HG03442 (cell line): ENCODE measurements at regions not wholly inside any gene's neighbourhood (a gene's known extent, or its start where the extent isn't known, plus 50 kb on each side); places are given as distances from the start of the nearest gene placed in this dataset.

Experiments
- ATAC-seq: cut with Tn5 transposase; IDR thresholded peaks from one replicate; pipeline ENCODE4 v1.9.1; 2021; ENCODE audit warnings: mild to moderate bottlenecking, moderate library complexity; ENCODE audit not compliant: unreplicated experiment

DNA sequence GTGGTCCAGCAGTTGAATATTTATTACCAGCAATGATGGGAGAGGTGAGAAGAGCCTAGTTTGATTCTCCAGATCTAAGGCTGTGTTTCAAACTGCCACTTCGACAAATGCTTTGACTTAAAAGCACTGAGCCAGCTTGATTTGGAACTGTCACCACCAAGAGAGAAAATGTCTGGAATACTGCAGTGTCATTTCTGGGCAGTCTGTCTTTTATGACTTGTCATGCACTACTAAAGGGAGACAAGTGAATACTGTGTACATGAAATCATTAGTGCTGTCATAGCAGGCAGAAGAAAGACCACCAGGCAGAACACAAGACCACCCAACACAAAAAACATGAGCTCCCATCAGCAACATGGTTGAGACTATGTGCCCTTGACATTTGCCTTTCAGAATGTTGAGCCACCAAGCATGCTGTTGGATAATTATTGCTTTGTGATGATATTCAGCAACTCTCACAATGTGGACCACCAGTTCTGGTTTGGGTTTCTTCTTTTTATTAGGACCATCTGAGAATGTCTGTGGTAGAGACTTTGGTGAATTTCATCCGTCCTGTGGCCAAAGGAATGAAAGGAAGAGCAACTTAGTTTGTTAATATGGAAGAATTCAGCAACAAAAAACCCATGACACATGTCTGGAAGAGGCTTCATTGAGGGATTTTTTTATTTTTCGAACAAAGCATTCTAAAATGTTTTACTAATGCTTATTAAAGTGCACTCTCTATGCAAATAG lies 125.8 kb downstream of the NTMT2 start:
- ATAC-seq, result no peak

- no peak for ATAC-seq
These were observed 127.8 kb downstream of the NTMT2 start for GRCh38 chr1:170273291-170274130.

DNA sequence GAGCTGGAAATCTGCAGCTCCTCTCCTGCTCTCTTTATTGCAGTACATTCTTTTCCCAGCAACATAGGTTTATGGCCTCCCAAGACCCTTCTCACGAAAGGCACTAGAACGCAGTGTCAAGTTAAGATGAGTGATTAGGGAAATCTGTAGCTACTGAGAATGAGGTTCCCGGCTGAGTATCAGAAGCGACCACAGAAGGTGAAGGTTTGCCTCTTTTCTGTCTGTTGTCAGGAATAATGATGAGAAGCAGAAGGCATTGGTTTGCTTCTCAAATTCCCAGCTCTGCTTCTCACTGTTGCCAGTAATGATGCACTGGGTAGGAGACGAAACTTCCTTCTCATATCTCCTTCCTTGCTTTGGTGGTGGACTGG lies 128.4 kb downstream of the NTMT2 start:
- ATAC-seq, result no peak

DNA sequence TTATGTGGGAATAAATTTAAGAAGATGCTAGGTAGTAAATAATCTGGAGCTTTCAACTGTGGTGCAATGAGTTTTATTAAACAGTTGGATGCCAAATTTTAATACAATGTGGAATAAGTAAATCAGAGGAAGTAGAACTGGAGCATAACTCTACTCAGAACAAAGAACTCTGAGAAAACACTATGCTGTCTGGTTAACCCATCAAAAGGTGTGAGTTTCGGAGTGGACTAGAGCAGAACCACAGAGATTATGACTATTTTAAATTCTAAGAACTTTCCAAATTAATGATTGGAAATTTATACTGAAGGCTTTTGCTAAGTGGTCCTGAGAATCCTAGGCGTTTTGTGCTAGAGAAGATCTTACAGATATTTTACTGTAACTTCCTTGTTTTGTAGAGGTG lies 132.2 kb downstream of the NTMT2 start:
- no peak for ATAC-seq

DNA sequence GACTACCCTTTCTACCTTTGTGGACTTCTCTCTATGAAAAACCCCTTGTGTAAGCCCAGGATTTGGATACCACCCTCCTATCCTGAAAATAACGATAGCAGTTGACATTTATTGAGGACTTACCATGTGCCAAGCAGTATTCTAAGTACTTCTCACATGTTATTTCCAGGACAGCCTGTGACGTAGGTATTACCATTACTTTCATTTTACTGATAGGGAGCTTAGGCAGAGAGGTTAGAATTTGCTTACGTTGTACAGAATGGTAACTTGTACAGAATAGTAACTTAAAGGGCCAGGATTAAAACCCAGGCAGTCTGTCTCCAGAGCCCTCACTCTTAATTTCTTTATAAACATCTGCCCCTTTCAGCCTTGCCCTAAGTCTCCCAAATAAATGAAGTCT lies 138.3 kb downstream of the NTMT2 start:
- no peak for ATAC-seq

GRCh38 chr1:170284512-170284911 lies 138.8 kb downstream of the NTMT2 start:
- no peak for ATAC-seq

GRCh38 chr1:170284951-170285350 lies 139.2 kb downstream of the NTMT2 start:
- no peak for ATAC-seq

GRCh38 chr1:170288155-170288554 lies 142.4 kb downstream of the NTMT2 start:
- no peak for ATAC-seq

GRCh38 chr1:170290276-170290675 lies 144.5 kb downstream of the NTMT2 start:
- no peak for ATAC-seq

- ATAC-seq, result no peak
These were observed 145.2 kb downstream of the NTMT2 start for GRCh38 chr1:170290991-170291390.

DNA sequence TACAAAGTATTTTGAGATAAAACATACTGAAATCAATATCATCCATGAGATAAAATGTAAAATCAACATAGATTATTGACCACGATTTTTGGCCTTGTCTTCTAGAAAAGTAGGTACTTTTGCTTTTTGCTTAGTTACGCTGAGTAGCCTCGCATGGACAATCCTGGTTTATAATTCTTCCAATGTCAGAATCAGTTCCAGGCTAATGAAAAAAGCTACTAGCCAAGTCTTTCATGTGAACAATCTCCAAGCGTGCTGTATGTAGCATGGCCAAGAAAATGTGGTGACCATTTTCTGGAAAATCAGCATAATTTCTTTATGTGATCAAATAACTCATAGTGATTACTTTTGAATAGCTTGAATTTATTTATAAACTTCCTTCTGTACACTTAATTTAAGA lies 145.8 kb downstream of the NTMT2 start:
- no peak for ATAC-seq

- ATAC-seq, result no peak
These were observed 150.5 kb downstream of the NTMT2 start for GRCh38 chr1:170296211-170296610.

- no peak for ATAC-seq
These were observed 150.9 kb downstream of the NTMT2 start for GRCh38 chr1:170296642-170297041.

- no peak for ATAC-seq
These were observed 155.8 kb downstream of the NTMT2 start for GRCh38 chr1:170301596-170301995.

DNA sequence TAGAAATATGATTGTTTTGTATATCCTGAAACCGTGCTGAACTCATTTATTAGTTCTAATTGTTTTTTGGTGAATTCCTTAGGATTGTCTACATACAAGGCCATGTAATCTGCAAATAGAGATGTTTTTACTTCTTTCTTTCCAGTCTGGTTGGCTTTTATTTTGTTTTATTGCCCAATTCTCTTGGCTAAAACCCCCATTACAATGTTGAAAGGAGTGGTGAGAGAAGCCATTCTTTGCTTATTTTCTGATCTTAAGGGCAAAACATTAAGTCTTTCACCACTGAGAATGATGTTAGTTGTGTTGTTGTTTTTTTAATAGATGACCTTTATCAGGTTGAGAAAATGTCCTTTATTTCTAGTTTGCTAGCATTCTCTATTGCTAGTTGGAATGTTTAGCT lies 157.3 kb downstream of the NTMT2 start:
- no peak for ATAC-seq

- no peak for ATAC-seq
These were observed 160.2 kb downstream of the NTMT2 start for GRCh38 chr1:170305777-170306512.

- no peak for ATAC-seq
These were observed 160.8 kb downstream of the NTMT2 start for GRCh38 chr1:170306513-170306910.

- ATAC-seq, result no peak
These were observed 161.2 kb downstream of the NTMT2 start for GRCh38 chr1:170306948-170307347.

GRCh38 chr1:170307426-170307825 lies 161.7 kb downstream of the NTMT2 start:
- ATAC-seq, result no peak

GRCh38 chr1:170309389-170310013 lies 163.7 kb downstream of the NTMT2 start:
- no peak for ATAC-seq

GRCh38 chr1:170310014-170310405 lies 164.3 kb downstream of the NTMT2 start:
- no peak for ATAC-seq
